GM21786 (cell line): ENCODE measurements at regions not wholly inside any gene's neighbourhood (a gene's known extent, or its start where the extent isn't known, plus 50 kb on each side); places are given as distances from the start of the nearest gene placed in this dataset.

ENCODE experiments used
- ATAC-seq: cut with Tn5 transposase; IDR thresholded peaks from one replicate; pipeline ENCODE4 v1.9.1; 2021; ENCODE audit not compliant: unreplicated experiment

GRCh38 chr1:182129398-182129797 lies 67.9 kb upstream of the ZNF648 start:
- no peak for ATAC-seq

GRCh38 chr1:182128502-182128901 lies 67.0 kb upstream of the ZNF648 start:
- no peak for ATAC-seq

DNA sequence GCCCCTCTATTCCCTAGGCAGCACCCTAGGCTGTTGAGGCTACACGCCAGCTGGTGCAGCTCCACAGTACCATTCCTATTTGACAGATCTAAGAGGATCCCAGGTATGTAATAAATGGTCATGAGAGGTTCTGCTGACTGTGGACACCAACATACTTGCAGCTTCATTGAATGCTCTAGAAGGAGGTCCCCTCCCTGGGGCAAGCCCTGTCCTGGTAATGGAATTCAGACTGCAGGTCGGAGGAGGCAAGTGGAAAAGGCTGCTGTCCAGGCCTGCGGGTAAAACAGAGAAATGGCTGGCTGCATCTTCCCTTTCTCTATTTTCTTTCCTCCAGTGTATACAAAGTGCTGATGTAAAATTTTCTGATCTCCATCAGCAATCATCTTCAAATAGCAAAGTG lies 66.1 kb upstream of the ZNF648 start:
- no peak for ATAC-seq

DNA sequence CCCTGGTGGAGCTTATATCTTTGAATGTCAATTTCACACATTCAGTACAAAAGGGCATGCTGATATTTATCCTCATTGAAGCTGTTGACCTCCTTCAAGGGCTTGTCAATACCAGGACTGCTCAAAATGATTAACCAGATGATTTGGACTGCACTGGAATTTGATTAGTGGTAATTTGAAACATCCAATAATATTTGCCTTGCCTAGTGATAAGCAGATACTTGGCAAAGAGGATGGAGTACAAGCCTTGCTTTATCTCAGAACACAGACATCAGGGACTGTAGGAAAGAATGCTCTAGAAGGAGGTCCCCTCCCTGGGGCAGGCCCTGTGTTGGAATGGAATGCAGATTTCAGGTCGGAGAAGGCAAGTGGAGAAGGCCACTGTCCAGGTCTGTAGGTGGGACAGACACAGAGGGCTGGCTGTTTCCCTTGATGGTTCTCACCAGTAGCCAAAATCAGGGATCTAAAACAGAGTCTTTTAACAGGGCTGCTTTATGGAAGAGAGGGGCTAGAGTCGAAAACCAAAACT lies 64.8 kb upstream of the ZNF648 start:
- no peak for ATAC-seq

DNA sequence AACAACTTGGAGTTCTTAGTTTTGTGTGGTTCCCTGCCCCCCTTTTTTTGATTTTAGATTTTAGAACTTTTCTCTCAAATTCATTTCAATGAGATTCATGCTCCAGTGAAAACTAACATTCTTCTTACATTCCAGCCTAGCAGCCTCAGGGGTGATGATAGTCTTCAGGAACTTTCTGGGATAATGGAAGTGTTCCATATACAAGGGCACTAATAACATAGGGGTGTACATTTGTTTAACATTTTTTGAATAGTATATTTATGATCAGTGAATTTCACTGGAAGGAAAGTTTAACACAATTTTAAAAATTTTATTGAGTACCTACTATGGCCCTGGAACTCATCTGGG lies 61.4 kb upstream of the ZNF648 start:
- no peak for ATAC-seq

GRCh38 chr1:182122256-182122912 lies 60.9 kb upstream of the ZNF648 start:
- no peak for ATAC-seq

- ATAC-seq = no peak
These were observed 60.3 kb upstream of the ZNF648 start for GRCh38 chr1:182121787-182122186.

DNA sequence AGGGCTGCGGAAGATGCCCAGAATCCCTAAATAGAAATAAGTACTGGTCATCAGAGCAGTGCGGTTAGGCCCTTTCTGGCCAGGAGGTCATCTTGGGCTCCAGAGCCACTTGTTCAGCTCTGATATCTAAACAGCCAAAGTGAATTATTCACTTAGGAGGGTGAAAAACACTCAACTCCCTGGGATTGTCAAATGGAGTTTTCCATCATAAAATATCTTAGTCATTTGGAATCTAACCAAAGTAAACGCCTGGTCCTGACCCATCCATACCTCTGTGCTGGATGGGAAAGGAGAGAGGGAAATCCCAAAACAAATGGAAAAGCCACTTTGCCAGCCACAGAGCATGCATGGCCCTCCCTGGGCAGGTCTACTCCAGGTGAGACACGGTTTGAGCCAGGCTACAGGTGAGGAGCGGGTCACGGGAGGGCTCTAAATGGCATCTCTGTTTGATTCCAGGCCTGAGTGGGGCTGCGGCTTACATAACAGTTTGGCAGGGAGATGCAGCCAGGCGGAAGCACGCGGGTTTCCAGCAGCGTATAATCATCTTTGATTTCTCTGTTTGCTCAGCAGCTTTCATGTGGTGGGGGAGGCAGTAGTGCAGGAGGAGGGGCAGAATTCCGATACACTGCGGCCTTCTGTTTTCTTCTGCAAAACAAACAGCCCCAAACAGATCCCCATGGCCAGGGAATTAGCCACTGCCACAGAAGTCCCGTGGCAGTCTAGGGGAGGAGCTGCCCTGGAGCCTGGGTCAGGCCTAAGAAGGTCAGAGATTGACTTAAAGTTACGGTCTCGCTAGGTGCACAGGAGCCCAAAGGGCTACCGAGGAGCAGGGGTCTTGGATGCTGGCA lies 59.1 kb upstream of the ZNF648 start:
- ATAC-seq = no peak

DNA sequence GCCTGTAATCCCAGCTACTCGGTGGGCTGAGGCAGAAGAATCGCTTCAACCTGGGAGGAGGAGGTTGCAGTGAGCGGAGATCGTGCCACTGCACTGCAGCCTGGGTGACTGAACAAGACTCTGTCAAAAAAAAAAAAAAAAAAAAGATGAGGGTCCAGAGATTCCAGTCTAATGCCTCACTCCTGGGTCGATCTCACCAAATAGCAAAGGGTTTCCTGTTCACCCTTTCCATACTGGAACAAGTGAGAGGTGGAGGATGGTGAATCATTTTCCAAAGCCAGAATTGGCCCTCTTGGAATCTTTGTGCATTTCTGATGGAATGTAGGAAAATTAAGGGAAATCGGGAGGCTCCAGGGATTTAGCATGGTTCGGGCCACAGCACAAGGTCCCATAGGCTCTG lies 58.1 kb upstream of the ZNF648 start:
- no peak for ATAC-seq

DNA sequence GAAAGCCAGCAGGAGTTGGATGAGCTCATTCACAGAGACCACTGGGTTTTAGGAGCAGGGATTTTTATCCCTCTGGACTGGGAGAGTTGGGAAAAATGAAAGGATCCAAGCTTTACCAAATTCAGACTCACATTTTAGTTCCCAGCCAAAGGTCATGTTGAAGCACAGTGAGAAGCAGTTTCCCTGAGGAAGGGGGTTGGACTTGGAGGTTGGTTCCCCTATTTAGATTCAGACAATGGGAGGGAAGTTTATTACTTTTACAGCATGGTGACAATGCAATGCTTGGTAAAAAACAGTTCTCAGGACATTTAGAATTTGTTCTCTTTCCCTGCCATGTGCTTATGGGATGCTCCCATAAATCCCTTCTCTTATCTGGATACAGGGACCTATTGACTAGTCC lies 57.3 kb upstream of the ZNF648 start:
- no peak for ATAC-seq

GRCh38 chr1:182114627-182115023 lies 53.1 kb upstream of the ZNF648 start:
- ATAC-seq = no peak

DNA sequence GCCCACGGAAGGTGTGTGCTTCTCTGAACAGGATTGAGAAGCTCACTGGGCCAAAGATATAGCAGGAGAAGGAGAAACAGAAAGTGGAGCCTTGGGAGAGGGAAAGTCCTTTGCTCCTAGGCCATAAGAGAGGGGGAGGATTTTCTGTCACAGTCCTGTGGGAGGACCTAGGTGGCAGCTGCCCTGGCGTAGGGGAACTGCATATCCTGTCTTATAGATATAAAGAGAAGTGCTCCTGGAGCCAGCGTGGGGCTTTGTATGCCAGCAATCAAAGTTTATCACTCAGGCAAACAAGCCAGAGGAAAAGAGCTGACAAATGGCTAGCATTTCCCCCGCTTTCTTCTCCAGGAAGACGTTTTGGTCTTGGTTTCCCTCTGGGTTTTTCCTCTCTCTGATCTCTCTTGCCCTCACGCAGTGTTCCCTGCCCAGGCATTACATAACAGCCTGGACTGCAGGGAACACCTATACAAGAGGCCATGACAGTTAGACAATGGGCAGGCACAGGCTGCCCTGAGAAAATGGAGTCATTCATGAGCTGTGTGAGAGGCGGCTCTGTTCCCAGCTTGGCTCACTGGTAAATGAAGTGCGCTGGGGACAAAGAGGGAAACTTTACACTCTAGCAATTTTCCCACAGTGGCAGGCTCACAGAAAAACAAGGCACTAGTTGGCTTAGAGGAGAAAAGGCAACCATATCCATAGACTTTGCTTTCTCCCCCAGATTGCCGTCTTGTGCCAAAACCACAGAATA lies 52.5 kb upstream of the ZNF648 start:
- ATAC-seq = no peak

DNA sequence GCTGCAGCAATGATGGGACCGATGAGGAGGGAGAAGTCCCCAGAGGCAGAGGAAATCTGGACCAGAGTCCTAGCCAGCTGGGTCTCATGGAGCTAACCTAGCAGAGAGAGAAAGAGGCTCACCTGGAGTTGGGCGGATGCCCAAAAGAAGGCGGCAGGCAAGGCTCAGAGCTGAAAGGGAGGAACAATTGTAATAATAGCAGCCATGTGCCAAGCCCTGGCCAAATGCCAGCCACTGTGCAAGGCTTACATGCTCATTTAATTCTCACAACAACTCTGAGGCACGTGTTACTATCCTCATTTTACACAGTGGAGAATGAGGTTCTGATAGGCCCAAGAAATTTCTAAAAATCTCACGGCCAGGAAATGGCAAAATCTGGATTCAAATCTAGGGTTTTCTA lies 50.0 kb upstream of the ZNF648 start:
- ATAC-seq = no peak
